PC-3 (cell line): ENCODE measurements at regions not wholly inside any gene's neighbourhood (a gene's known extent, or its start where the extent isn't known, plus 50 kb on each side); places are given as distances from the start of the nearest gene placed in this dataset.

ENCODE experiments used
- CTCF ChIP-seq: fragments of 300-600 bp; sonication (generic); conservative IDR thresholded peaks from 2 replicates; pipeline ENCODE4 v1.5.1; 2017; ENCODE audit warnings: antibody characterized with exemption, low read depth, mild to moderate bottlenecking, low read length
- EZH2 ChIP-seq: fragments of 300-600 bp; sonication (generic); IDR thresholded peaks from one replicate; pipeline ENCODE4 v1.6.1; 2017; ENCODE audit warnings: antibody characterized with exemption, mild to moderate bottlenecking, low read length; ENCODE audit not compliant: unreplicated experiment

- no peak for TF ChIP-seq CTCF
- no peak for TF ChIP-seq EZH2
Observed at GRCh38 chr15:62816342-62817069, 226.0 kb upstream of the TPM1 start.
